Activated B cell treated with CpG ODN at 0.5 μM for 24 hours (primary cell): ENCODE measurements at regions not wholly inside any gene's neighbourhood (a gene's known extent, or its start where the extent isn't known, plus 50 kb on each side); places are given as distances from the start of the nearest gene placed in this dataset.

Source experiments
- ATAC-seq: fragments of 200-7000 bp; cut with Tn5 transposase; one replicate; pipeline ENCODE4 v1.10.0; 2021; ENCODE audit warnings: low read depth, mild to moderate bottlenecking, moderate library complexity
- CTCF ChIA-PET: fragments of 350-600 bp; sonication (Branson Sonifier 250); formaldehyde crosslinking; loops from one replicate; lab custom pipeline; 2021; ENCODE audit warnings: antibody characterized with exemption; lab: Charles Lee
- POLR2A ChIA-PET: fragments of 350-600 bp; sonication (Branson Sonifier 250); formaldehyde crosslinking; loops from one replicate; lab custom pipeline; 2021; ENCODE audit warnings: antibody characterized with exemption; lab: Charles Lee
- DNase-seq: peaks from one replicate; pipeline ENCODE4 v3.0.0; 2022
- H3K27ac Mint-ChIP-seq: one replicate; pipeline ENCODE4 v1.8.0; 2020; ENCODE audit warnings: mixed read lengths
- H3K27me3 Mint-ChIP-seq: one replicate; pipeline ENCODE4 v1.8.0; 2021; ENCODE audit warnings: mixed read lengths
- H3K36me3 Mint-ChIP-seq: one replicate; pipeline ENCODE4 v1.8.0; 2021; ENCODE audit warnings: low read depth, mixed read lengths
- H3K4me1 Mint-ChIP-seq: one replicate; pipeline ENCODE4 v1.8.0; 2021; ENCODE audit warnings: mixed read lengths
- H3K4me3 Mint-ChIP-seq: one replicate; pipeline ENCODE4 v1.8.0; 2020; ENCODE audit warnings: mild to moderate bottlenecking, mixed read lengths
- H3K9me3 Mint-ChIP-seq: one replicate; pipeline ENCODE4 v1.8.0; 2020; ENCODE audit warnings: mixed read lengths
- intact Hi-C: fragments of 100-400 bp; cut with micrococcal nuclease; formaldehyde crosslinking; loops from one replicate; pipeline ENCODE4 v1.15.1; 2024
- TF ChIP-seq, protein P1 (sequence below): fragments of 200-600 bp; IDR thresholded peaks from one replicate; pipeline ENCODE4 v1.8.0; 2022; ENCODE audit warnings: antibody characterized with exemption, mild to moderate bottlenecking

DNA sequence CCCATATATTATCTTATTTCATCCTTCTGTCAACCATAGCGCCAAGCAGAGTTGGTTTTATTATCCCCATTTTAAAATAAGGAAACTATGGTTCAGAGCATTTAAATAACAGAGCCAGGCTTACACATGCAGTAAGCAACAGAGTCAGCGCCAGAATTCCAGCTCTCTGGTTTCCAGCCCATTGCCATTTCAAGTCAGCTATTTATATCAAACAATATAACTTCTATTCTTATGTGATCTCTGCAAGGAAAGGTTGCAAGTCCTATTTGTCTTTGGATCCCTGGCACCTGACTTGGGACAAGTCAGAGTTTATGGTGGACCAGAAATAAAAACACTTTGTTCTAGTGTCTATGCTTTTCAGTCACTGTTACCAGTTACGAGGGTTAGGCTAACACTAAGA is 174.1 kb upstream of the EEA1 start:
- intact Hi-C loops = no loop called here
- ChIA-PET POLR2A (no interaction called here), CTCF (no interaction called here)
- DNase-seq (no peak), ATAC-seq (no peak)
- Mint-ChIP-seq H3K36me3 (no peaks in the 10 kb centered on the region), H3K27me3 (no peaks in the 10 kb centered on the region), H3K9me3 (no peaks in the 10 kb centered on the region), H3K4me3 (no peak overlapping the region), H3K27ac (no peak overlapping the region), H3K4me1 (peaks cover 6% of the 10 kb centered on the region)
- TF ChIP-seq, protein P1, sequence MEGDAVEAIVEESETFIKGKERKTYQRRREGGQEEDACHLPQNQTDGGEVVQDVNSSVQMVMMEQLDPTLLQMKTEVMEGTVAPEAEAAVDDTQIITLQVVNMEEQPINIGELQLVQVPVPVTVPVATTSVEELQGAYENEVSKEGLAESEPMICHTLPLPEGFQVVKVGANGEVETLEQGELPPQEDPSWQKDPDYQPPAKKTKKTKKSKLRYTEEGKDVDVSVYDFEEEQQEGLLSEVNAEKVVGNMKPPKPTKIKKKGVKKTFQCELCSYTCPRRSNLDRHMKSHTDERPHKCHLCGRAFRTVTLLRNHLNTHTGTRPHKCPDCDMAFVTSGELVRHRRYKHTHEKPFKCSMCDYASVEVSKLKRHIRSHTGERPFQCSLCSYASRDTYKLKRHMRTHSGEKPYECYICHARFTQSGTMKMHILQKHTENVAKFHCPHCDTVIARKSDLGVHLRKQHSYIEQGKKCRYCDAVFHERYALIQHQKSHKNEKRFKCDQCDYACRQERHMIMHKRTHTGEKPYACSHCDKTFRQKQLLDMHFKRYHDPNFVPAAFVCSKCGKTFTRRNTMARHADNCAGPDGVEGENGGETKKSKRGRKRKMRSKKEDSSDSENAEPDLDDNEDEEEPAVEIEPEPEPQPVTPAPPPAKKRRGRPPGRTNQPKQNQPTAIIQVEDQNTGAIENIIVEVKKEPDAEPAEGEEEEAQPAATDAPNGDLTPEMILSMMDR = no peak

DNA sequence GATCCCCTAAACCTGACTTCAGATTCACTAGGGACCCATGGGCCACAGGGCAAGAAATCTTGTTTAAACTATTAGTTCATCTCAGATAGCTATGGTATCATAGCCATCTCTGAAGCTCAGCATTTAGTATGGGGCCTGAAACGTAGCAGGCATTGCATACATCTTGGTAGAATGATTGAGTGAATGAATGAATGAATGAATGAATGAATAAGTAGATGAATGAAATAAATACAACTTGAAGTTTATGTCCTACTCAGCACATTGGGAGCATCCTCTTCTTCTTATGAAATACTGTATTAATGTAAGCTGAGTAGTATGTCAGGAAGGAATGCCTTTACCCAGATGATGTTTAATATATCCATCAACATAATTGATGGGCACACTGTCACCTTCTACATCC is 175.4 kb upstream of the EEA1 start:
- H3K9me3 Mint-ChIP-seq = no peaks in the 10 kb centered on the region
- no peak for ATAC-seq
- no peak for DNase-seq
- TF ChIP-seq, protein P1 = no peak
- CTCF ChIA-PET = interaction anchor here (1.2 to 1.4 kb wide), 2 partner anchors 117 to 276 kb away, joined by 4 read pairs; no protein-coding TSS in a partner anchor
- no peaks in the 10 kb centered on the region for H3K27me3 Mint-ChIP-seq
- H3K36me3 Mint-ChIP-seq = no peaks in the 10 kb centered on the region
- H3K27ac Mint-ChIP-seq = no peak overlapping the region
- intact Hi-C loops = no loop called here
- H3K4me3 Mint-ChIP-seq = no peak overlapping the region
- H3K4me1 Mint-ChIP-seq = peaks cover 5% of the 10 kb centered on the region
- POLR2A ChIA-PET = no interaction called here

DNA sequence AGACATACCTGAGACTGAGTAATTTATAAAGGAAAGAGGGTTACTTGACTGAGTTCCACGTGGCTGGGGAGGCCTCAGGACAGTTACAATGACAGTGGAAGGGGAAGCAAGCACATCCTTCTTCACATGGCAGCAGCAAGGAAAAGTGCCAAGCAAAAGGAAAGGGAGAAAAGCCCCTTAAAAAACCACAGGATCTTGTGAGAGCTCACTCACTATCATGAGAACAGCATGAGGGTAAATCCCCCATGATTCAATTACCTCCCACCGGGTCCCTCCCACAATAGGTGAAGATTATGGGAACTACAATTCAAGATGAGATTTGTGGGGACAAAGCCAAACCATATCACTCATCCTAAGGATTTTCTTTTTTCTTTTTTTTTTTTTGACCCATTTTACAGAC is 177.8 kb upstream of the EEA1 start:
- no peaks in the 10 kb centered on the region for H3K27me3 Mint-ChIP-seq
- H3K9me3 Mint-ChIP-seq = no peaks in the 10 kb centered on the region
- H3K4me3 Mint-ChIP-seq = no peak overlapping the region
- DNase-seq (no peak), ATAC-seq (no peak)
- peaks cover 10% of the 10 kb centered on the region for H3K4me1 Mint-ChIP-seq
- intact Hi-C loops = no loop called here
- ChIA-PET POLR2A (no interaction called here), CTCF (no interaction called here)
- no peaks in the 10 kb centered on the region for H3K36me3 Mint-ChIP-seq
- no peak overlapping the region for H3K27ac Mint-ChIP-seq
- TF ChIP-seq, protein P1 = no peak

DNA sequence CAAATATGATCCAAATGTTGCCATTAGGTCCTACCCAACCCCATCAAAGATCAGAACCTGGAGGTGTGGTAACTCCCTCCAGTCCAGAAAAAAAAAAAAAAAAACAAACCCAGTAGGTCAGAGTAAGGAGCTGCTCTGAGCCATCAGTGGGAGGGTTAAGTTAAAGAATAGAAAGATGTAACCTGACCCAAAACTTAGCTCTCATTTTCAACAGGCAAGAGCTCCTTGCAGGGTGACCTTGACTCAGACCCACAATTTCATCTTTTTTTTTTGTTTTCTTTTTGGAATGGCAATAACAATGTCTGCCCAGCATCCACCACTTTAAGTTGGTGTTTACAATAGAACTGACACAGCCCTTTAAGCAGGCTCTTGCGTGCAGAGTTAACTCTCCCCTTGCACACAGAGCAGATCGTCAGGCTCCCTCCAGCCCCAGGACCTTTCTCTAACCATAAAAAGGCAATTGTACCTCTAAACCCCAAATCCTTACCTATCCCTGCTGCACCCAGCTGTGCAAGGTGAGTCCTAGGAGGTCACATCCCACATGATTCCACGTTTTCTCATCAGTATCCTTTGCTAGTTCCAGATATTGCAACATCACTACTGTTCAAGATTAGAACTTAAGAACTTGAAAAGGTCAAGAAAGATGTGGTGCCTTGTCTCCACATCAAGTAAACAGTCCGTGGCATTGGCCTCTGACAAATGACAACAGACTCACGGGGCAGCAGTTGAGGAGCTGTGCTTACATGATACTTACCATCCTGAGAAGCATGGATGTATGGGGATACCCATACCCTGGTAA is 178.6 kb upstream of the EEA1 start:
- intact Hi-C loops = no loop called here
- H3K4me1 Mint-ChIP-seq = peaks cover 10% of the 10 kb centered on the region
- TF ChIP-seq, protein P1 = no peak
- H3K9me3 Mint-ChIP-seq = no peaks in the 10 kb centered on the region
- POLR2A ChIA-PET = no interaction called here
- H3K27me3 Mint-ChIP-seq = no peaks in the 10 kb centered on the region
- H3K36me3 Mint-ChIP-seq = no peaks in the 10 kb centered on the region
- no peak for ATAC-seq
- CTCF ChIA-PET = no interaction called here
- DNase-seq = no peak
- no peak overlapping the region for H3K4me3 Mint-ChIP-seq
- H3K27ac Mint-ChIP-seq = no peak overlapping the region

DNA sequence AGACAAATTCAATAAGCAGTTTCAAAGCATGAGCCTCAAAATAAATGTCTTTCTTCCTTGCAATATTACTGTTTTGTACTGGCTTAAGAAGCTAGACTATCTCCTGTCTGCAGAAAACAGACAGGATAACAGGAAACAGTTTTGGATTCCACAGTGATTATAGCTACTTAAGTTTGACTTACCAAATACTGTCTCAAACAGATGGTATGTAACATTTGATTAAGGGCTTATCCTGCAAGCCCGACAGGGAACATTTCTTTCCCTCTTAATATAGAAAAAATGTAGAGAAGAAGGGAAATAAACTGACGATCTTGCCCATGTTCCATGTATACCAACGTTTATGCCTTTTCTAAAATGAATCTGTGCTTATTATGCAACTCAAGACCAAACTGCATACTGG is 179.9 kb upstream of the EEA1 start:
- no peak for DNase-seq
- Mint-ChIP-seq H3K4me1 (peaks cover 10% of the 10 kb centered on the region), H3K9me3 (no peaks in the 10 kb centered on the region), H3K27ac (no peak overlapping the region), H3K36me3 (no peaks in the 10 kb centered on the region), H3K4me3 (no peak overlapping the region), H3K27me3 (no peaks in the 10 kb centered on the region)
- ATAC-seq = no peak
- TF ChIP-seq, protein P1 = no peak
- CTCF ChIA-PET = no interaction called here
- intact Hi-C loops = no loop called here
- POLR2A ChIA-PET = no interaction called here
